ENCODE measurements at regions not wholly inside any gene's neighbourhood (a gene's known extent, or its start where the extent isn't known, plus 50 kb on each side); places are given as distances from the start of the nearest gene placed in this dataset.

GRCh38 chr11:127226949-127227348 is 226.4 kb upstream of the KIRREL3 start:
- Histone ChIP-seq H3K4me3 (ENCODE audit: low read length) (no peak overlapping the region), H3K9me3 (ENCODE audit: control insufficient read depth, insufficient read depth, low read length) (no peaks in the 10 kb centered on the region), H3K4me1 (ENCODE audit: control insufficient read depth, low read length) (no peaks in the 10 kb centered on the region), H3K27ac (ENCODE audit: low read depth, low read length) (no peak overlapping the region), H4K20me1 (ENCODE audit: control insufficient read depth, insufficient read depth, low read depth, low read length) (no peaks in the 10 kb centered on the region), H3K27me3 (ENCODE audit: control insufficient read depth, low read length) (no peaks in the 10 kb centered on the region), H3K79me2 (ENCODE audit: control insufficient read depth, low read length) (no peaks in the 10 kb centered on the region), H3K4me2 (ENCODE audit: low read length) (no peak overlapping the region), H3F3A (ENCODE audit: control insufficient read depth, insufficient read depth) (no peaks in the 10 kb centered on the region), H3K9me2 (replicated peaks; ENCODE audit: control insufficient read depth, low read length) (no peaks in the 10 kb centered on the region), H3K36me3 (ENCODE audit: control insufficient read depth, low read length) (no peaks in the 10 kb centered on the region)
- no peak for TF ChIP-seq EZH2phosphoT487 (IDR thresholded peaks at IDR 0.05; ENCODE audit: borderline replicate concordance, low read length)

GRCh38 chr11:127226380-127226779 is 225.8 kb upstream of the KIRREL3 start:
- H3K27me3 ChIP-seq (ENCODE audit: control insufficient read depth, low read length) = no peaks in the 10 kb centered on the region
- H3K9me3 ChIP-seq (ENCODE audit: control insufficient read depth, insufficient read depth, low read length) = no peaks in the 10 kb centered on the region
- H3K4me1 ChIP-seq (ENCODE audit: control insufficient read depth, low read length) = no peaks in the 10 kb centered on the region
- TF ChIP-seq CTCF (IDR thresholded peaks at IDR 0.05; ENCODE audit: low read depth, low read length, poor library complexity, severe bottlenecking) = no peak
- TF ChIP-seq EZH2phosphoT487 (IDR thresholded peaks at IDR 0.05; ENCODE audit: borderline replicate concordance, low read length) = no peak
- H3F3A ChIP-seq (ENCODE audit: control insufficient read depth, insufficient read depth) = no peaks in the 10 kb centered on the region
- no peaks in the 10 kb centered on the region for H3K9me2 ChIP-seq (replicated peaks; ENCODE audit: control insufficient read depth, low read length)
- no peak overlapping the region for H3K4me2 ChIP-seq (ENCODE audit: low read length)
- no peak overlapping the region for H3K4me3 ChIP-seq (ENCODE audit: low read length)
- H3K79me2 ChIP-seq (ENCODE audit: control insufficient read depth, low read length) = no peaks in the 10 kb centered on the region
- H3K27ac ChIP-seq (ENCODE audit: low read depth, low read length) = no peak overlapping the region
- H4K20me1 ChIP-seq (ENCODE audit: control insufficient read depth, insufficient read depth, low read depth, low read length) = no peaks in the 10 kb centered on the region
- no peaks in the 10 kb centered on the region for H3K36me3 ChIP-seq (ENCODE audit: control insufficient read depth, low read length)

GRCh38 chr11:127225619-127226018 is 225.0 kb upstream of the KIRREL3 start:
- no peaks in the 10 kb centered on the region for H3K9me3 ChIP-seq (ENCODE audit: control insufficient read depth, insufficient read depth, low read length)
- no peak overlapping the region for H3K4me2 ChIP-seq (ENCODE audit: low read length)
- no peak overlapping the region for H3K27ac ChIP-seq (ENCODE audit: low read depth, low read length)
- H3K36me3 ChIP-seq (ENCODE audit: control insufficient read depth, low read length) = no peaks in the 10 kb centered on the region
- H3K4me3 ChIP-seq (ENCODE audit: low read length) = no peak overlapping the region
- H4K20me1 ChIP-seq (ENCODE audit: control insufficient read depth, insufficient read depth, low read depth, low read length) = no peaks in the 10 kb centered on the region
- H3K79me2 ChIP-seq (ENCODE audit: control insufficient read depth, low read length) = no peaks in the 10 kb centered on the region
- H3K4me1 ChIP-seq (ENCODE audit: control insufficient read depth, low read length) = no peaks in the 10 kb centered on the region
- no peaks in the 10 kb centered on the region for H3K27me3 ChIP-seq (ENCODE audit: control insufficient read depth, low read length)
- no peaks in the 10 kb centered on the region for H3K9me2 ChIP-seq (replicated peaks; ENCODE audit: control insufficient read depth, low read length)
- H3F3A ChIP-seq (ENCODE audit: control insufficient read depth, insufficient read depth) = no peaks in the 10 kb centered on the region
- TF ChIP-seq EZH2phosphoT487 (IDR thresholded peaks at IDR 0.05; ENCODE audit: borderline replicate concordance, low read length) = no peak

GRCh38 chr11:127224276-127224675 is 223.7 kb upstream of the KIRREL3 start:
- no peak overlapping the region for H3K4me2 ChIP-seq (ENCODE audit: low read length)
- H3K79me2 ChIP-seq (ENCODE audit: control insufficient read depth, low read length) = no peaks in the 10 kb centered on the region
- no peaks in the 10 kb centered on the region for H4K20me1 ChIP-seq (ENCODE audit: control insufficient read depth, insufficient read depth, low read depth, low read length)
- H3K9me3 ChIP-seq (ENCODE audit: control insufficient read depth, insufficient read depth, low read length) = no peaks in the 10 kb centered on the region
- TF ChIP-seq EZH2phosphoT487 (IDR thresholded peaks at IDR 0.05; ENCODE audit: borderline replicate concordance, low read length) = no peak
- no peak for TF ChIP-seq CTCF (IDR thresholded peaks at IDR 0.05; ENCODE audit: low read depth, low read length, poor library complexity, severe bottlenecking)
- no peak overlapping the region for H3K4me3 ChIP-seq (ENCODE audit: low read length)
- H3F3A ChIP-seq (ENCODE audit: control insufficient read depth, insufficient read depth) = no peaks in the 10 kb centered on the region
- no peaks in the 10 kb centered on the region for H3K9me2 ChIP-seq (replicated peaks; ENCODE audit: control insufficient read depth, low read length)
- H3K27ac ChIP-seq (ENCODE audit: low read depth, low read length) = no peak overlapping the region
- H3K36me3 ChIP-seq (ENCODE audit: control insufficient read depth, low read length) = no peaks in the 10 kb centered on the region
- no peaks in the 10 kb centered on the region for H3K4me1 ChIP-seq (ENCODE audit: control insufficient read depth, low read length)
- H3K27me3 ChIP-seq (ENCODE audit: control insufficient read depth, low read length) = no peaks in the 10 kb centered on the region

Data from DOHH2 (cell line).